Panc1 (cell line): ENCODE measurements at regions not wholly inside any gene's neighbourhood (a gene's known extent, or its start where the extent isn't known, plus 50 kb on each side); places are given as distances from the start of the nearest gene placed in this dataset.

ENCODE experiments used
- CTCF ChIP-seq: fragments of 450-650 bp; IDR thresholded peaks from 2 replicates; pipeline ENCODE4 v1.5.1; 2017; ENCODE audit warnings: mild to moderate bottlenecking
- POLR2AphosphoS5 ChIP-seq: IDR thresholded peaks from 2 replicates; pipeline ENCODE4 v1.6.1; 2012; ENCODE audit warnings: mild to moderate bottlenecking, low read depth, low read length, moderate library complexity
- REST ChIP-seq, 2 experiments: IDR thresholded peaks; 2 replicates each; pipeline ENCODE4 v1.6.1; 2011 to 2012; ENCODE audit warnings: low read depth in 2 of 2, control low read depth in 1 of 2, low read length in 1 of 2, mild to moderate bottlenecking in 1 of 2, moderate library complexity in 1 of 2; ENCODE audit not compliant: insufficient read depth in 1 of 2

- no peak for TF ChIP-seq CTCF
- TF ChIP-seq POLR2AphosphoS5 = no peak
- no peak for TF ChIP-seq REST (IDR thresholded peaks at IDR 0.05; ENCODE audit: insufficient read depth in 1 of 2, low read depth in 2 of 2, low read length in 1 of 2)
Measured at GRCh38 chr3:144096016-144096415, 124.4 kb downstream of the DIPK2A start.
